GM21717 (cell line): ENCODE measurements at regions not wholly inside any gene's neighbourhood (a gene's known extent, or its start where the extent isn't known, plus 50 kb on each side); places are given as distances from the start of the nearest gene placed in this dataset.
"Not testable (repeated sequence)": the region's sequence is repeated elsewhere in the genome, so short reads cannot be mapped to it uniquely, and the experiment has no call there.

Experiments
- ATAC-seq: cut with Tn5 transposase; IDR thresholded peaks from one replicate; pipeline ENCODE4 v1.9.1; 2021; ENCODE audit warnings: mild to moderate bottlenecking, moderate library complexity; ENCODE audit not compliant: unreplicated experiment

DNA sequence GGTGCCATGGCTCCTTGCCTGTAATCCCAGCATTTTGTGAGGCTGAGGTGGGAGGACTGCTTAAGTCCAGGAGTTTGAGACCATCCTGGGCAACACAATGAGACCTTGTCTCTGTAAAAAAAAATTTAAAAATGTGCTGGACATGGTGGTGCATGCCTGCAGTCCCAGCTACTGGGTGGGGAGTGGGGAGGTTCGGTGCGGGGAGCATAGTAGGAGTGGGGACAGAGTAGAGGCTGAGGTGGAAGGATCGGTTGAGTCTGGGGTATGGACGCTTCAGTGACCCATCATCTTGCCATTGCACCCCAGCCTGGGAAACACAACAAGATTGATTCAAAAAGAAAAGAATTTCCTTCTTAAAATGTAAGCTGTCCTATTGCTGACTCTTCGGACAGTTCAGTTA is 1490.0 kb upstream of the GBE1 start:
- no peak for ATAC-seq

DNA sequence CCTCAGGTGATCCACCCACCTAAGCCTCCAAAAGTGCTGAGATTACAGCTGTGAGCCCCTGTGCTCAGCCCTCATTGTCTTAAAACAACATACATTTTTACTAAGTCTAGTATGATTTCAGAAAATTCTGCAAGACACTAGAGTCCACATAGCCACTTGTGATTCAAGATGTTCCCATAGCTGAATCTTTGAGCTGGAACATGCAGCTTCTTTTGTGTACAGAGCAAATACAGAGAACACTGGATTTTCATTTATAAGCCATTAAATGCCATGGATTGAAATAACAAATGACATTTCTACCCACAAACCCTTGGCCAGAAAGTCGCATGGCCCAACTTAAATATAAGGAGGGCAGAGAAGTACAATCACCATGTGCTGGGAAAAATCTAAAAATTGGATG is 1489.2 kb upstream of the GBE1 start:
- ATAC-seq, result no peak

DNA sequence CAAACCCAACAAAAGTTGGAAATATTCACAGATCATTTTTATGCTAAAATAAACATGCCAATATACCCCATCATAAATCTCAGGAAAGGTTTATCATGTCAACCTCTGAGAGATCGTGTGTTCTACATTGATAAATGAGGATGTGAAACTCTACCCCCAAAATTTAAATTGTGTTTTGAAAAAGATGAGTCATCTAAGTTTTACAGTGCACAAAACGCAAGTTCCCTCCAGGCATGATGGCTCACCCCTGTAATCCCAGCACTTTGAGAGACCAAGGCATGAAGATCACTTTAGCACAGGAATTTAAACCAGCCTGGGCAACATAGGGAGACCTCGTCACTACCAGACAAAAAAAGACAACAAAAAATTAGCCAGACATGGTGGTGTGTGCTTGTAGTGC is 1487.0 kb upstream of the GBE1 start:
- no peak for ATAC-seq

DNA sequence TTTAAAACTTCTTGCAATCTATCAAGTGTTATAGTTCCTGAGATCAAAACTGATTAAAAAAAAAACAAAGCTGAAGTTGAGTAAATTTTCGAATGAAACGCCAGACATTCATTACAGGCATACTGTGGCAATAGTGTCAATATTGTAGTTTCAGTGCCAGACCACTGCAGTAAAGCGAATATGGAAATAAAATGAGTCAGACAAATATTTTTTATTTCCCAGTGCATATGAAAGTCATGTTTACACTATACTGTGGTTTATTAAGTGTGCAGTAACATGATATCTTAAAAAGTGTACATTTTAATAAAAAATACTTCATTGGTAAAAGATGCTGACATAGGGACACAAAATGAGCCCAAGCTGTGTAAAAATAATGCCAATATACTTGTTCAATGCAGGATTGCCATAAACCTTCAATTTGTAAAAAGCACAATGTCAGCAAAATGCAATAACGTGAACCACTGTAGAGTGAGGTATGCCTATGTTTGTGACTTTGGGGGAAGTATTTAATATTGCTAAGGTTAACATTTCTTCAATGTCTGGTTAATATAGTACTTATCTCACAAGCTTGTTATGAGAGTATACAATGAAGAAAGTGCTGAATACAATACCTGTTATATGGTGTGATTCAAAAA is 1473.9 kb upstream of the GBE1 start:
- no peak for ATAC-seq

DNA sequence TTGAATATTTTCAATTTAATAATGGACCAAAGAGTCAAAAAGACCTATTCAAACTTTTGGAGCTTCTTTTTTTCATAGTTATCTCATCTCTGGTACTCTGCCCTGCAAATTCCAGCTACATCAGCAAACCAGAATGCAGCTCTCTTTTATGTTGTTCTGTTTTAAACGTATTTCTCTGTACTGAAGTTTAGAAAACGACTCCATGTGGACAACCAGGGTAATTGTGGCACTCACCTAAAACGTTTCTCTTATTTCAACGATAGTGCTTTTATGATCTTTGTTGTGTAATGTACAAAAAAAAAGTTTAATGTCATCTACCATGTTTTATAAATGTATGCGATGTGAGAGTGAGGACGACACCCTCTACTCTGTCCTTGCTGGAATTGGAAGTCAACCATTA is 1472.3 kb upstream of the GBE1 start:
- ATAC-seq, result no peak

DNA sequence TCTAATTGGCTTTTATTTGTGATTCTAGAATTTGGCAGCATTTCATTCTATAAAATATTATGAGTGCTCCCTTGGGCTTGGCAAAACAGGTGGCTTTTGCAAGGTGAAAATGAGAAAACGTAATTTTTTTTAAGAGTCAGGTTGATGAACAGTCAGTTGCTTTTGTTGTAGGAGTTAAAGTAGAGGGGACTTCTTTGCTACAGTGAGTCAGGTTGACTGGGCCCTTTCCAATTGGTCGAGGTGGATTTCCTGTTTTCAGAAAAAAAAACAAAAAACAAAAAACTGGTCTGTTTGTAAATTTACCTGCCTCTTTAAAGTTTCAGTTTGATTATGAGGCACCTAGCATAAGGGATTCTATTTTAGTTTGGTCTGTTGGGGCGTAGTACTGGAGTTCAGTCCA is 1469.4 kb upstream of the GBE1 start:
- ATAC-seq, result no peak

DNA sequence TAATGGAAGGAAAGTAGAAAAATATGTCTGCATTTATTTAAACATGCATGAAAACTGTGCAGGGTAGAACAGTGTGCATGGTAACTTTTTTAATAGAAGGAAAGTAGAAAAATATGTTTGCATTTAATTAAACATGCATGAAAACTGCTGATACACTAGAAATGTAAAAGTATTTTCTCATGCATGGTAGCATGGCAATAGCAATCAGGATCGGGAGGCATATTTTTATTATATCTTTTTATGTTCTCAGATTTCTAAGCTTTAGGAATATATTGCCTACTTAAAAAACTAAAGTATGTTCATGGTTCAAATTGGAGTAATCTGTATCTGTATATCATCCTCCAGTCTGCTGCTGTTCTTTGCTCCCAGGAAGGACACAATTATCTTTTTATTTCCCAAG is 1468.9 kb upstream of the GBE1 start:
- ATAC-seq, result no peak

DNA sequence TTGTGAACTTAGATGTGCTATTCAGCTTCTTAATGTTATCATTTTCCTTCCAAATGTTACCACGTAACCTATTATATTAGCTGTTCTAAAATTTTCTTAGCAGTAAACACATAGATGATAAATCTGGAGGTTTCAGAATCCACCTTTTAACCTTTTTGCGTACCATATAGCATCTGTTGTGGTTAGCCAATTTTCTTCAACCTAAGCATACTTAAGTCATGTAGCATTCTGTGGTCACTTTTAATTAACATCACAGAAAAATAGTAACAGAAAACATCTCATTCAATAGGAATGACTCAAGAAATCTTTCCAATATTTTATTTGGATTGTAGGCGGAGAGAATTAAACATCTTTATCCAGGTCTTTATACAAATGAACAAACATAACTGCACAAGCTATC is 1465.3 kb upstream of the GBE1 start:
- no peak for ATAC-seq

DNA sequence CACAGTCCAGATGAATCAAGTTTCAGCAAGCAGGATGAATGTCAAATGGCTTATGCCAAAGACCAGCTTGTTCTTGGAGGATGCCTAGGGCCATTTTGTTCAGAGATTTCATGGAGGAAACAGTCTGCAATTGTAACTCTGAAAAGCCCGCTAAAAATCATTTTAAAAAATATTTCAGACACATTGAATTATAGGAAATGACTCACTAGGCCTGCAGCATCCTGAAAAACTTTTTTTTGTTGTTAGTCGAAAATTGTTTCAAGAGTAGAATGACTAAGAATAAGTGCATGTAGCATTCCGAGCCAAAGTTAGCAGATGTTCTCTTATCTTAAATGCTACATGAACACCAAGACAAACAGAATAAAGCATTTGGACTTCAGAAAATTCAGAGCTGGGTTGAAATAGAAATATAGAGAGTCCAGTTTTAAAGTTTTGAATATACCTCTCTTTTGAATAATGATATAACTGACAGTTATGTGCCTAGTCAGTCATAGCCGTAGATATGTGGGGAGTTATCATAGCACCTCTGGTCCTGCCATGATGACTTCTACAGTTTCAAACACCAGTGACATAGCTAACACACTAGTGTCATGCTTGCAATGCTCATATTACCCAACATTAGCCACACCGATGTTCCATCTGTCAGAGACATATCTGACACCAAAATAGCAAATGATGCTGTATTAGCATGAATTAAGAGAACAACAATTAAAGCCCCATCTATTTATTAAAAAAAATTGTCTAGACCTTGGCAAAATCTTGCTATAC is 1462.8 kb upstream of the GBE1 start:
- ATAC-seq, result no peak

DNA sequence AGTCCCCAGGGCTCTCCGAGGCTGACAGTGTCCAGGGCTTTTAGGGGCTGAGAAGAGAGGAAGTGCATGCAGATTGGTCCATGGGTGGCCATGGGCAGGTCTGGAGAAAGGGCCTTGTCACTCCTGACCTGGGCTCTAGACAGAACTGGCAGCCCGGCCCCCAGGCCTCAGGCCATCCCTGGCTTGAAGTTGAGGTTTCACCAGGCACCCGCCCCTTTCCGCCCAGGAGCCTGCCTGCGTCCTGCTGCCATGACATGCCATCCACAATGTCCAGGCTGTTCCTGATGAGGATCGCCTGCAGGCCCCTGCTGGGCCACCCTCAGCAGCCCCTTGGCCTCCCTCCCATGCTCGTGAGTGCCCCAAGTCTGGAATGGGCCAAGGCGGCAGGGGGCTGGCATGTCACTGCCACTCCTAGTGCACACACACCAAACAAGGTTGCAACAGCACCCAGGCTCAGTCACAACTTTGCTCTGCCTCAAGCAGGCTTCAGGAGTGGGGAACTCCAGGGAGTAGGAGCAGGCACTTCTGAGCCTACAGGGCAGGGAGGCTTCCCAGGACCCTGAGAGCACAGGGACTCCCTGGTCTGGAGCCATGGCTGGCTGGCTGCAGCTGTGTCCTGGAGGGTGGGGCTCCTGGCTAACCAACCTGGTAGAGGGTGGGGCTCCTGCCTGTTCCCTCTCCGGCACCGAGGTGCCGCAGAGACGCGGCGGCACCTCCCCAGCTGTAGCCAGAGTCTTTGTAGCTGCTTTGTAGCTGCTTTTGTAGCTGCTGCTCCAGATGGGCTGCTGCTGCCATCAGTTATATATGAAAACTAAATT is 1457.1 kb upstream of the GBE1 start:
- ATAC-seq, result no peak

DNA sequence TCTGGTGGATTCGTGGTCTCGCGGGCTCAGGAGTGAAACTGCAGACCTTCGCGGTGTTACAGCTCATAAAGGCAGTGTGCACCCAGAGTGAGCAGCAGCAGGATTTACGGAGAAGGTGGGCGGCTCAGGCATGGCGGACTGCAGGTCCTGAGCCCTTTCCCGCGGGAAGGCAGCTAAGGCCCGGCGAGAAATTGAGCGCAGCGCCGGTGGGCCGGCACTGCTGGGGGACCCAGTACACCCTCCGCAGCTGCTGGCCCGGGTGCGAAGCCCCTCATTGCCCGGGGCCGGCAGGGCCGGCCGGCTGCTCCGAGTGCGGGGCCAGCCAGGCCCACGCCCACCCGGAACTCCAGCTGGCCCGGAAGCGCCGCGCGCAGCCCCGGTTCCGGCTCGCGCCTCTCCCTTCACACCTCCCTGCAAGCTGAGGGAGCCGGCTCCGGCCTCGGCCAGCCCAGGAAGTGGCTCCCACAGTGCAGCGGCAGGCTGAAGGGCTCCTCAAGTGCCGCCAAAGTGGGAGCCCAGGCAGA is 1456.2 kb upstream of the GBE1 start:
- ATAC-seq, result not testable (repeated sequence)

DNA sequence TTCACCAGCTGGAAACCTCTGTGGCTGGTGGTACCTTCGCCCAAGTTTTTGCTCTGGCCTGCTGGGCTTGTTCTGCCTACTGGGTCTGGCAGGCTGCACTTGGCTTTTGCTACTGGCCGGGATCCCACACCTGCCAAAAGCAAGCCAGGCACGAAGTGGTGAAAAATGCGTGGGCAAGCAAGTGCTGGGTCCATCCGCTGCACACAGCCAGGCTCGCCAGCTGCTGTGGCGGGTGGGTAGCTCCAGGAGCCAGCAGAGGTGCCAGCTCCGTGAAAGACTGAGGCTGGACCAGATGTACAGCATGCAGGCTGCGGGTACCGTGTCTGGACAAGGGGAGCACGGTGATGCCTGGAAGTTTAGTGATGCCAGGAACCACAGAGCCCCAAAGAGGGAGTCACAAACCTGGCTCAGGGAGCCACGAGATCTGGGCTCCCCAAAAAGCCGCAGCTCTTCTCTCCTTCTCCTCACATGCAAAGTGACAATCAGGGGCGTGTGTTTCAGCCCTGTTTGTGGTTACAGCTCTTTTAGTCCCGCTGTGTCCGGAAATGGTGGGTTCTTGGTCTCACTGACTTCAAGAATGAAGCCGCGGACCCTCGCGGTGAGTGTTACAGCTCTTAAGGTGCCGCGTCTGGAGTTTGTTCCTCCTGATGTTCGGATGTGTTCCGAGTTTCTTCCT is 1455.6 kb upstream of the GBE1 start:
- ATAC-seq, result no peak

DNA sequence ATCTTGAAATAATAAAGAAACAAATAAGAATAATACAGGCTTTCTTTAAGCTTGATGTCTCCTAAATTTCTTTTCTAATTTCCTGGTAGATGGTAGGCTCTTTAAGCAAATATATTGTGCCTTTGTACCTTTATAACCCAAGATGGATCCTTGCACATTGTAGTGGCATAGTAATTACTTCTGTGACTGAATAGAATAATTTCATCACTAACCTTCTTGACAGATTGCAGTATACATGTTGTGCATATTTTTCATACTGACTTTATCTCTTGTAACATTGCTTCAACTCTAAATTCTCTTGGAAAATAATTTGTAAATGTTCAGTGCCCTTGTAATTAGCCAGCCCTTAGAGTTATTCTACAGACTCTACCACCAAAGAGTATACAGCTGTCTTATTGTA is 1433.8 kb upstream of the GBE1 start:
- no peak for ATAC-seq

DNA sequence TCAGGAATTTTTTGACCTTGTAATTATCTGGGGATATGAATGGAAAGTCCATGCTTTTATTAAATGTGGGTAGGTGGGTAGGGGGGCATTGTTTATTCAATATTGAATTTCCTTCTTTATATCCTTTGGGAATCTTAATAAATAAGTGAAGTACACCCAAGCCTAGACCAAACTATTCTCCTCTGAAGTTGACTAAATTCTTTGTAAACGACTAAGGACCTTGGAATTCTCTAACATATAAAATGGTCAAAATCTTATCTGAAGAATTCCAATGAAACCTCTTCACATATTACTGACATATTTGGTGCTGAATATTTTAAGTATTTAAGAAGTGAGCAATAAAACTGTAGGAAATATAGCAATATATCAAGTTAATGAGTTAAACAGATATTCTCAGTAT is 1432.1 kb upstream of the GBE1 start:
- no peak for ATAC-seq

DNA sequence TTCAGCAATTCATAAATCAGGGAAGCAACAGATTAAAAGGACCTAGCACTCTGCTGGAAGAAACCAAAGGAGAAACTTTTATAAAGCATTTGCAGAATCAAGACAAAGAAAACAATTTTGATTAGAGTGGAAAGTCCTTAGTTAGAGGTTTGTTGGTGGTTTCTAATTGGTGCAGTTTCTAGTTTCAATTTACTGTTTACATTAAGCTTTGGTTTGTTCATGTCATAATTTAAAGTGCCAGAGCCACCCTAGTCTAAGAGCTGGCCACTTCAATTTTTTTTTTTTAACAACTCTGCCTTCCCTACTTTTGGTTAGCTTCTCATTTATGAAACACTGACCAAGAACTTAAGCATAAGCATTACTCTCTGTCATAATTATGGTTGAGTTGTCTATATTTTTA is 1428.2 kb upstream of the GBE1 start:
- ATAC-seq, result no peak

DNA sequence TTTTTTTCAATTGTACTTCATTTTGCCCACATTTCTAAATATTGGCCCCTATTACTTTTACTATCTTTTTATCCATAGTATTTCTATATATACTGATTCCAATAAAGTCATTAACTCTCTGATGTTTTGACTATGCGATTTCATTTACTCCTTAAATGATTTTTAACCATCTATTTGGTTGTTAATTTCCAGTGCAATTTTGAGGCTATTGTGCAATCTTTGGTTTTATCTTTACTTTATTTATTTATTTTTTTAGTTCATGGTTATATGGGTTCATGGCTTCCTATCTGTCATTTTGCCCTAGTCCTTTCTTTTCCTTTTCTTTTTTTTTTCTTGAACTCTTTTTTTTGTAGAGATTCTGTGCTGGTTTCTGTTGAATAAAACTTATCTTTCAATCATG is 1408.0 kb upstream of the GBE1 start:
- ATAC-seq, result no peak

DNA sequence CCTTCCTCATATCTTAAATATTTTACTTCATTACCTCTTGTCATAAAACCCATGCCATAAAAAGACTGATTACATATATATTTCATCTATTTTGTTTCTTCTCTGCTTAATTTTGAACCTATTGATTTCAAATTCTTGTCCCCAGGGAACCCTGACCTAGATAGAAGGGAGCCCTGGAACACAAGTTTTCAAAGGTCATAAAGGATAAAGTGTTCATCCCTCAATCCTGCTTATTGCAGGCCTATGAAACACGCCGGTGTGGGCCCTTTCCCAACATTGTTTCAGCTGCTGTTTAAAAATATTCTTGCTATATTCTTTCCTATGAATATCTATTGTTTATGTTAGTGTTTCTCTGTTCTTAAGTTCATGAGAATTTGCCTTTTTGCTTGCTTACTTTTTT is 1389.5 kb upstream of the GBE1 start:
- ATAC-seq, result no peak

DNA sequence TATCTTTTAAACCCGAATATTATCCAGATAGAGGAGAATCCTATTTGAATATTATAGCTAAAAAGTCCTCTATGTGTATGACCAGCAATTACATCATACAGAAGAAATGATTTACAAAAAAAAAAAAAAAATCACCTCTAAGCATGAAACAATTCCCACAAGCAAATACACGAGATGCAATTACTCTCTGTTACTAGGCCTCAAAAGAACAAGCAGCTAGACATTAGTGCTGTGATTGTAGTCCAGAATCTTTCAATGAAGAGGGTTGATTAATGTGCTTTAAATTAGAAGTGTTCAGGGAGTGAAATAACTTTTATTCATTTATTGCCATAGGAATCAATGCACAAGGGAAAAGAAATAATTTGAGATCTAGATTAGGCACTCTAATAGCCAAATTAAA is 1379.5 kb upstream of the GBE1 start:
- no peak for ATAC-seq

DNA sequence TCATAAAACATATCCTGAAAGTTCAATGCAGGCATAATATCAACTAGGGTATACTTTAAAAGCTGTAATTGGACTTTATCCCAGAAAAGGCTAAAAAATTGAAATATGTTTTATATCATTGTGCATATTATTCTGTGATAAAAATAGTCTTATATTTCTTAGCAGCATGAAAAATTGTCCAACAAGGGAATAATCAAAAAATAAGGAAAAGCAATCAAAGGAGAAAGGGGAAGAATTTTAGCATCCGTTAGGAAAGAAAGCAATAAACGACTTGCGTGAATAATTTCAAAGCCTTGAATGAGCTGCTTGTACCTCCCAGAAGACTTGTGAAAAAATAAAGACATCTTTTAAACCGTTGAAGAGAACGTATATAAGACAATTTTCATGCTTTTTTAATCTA is 1369.8 kb upstream of the GBE1 start:
- no peak for ATAC-seq

DNA sequence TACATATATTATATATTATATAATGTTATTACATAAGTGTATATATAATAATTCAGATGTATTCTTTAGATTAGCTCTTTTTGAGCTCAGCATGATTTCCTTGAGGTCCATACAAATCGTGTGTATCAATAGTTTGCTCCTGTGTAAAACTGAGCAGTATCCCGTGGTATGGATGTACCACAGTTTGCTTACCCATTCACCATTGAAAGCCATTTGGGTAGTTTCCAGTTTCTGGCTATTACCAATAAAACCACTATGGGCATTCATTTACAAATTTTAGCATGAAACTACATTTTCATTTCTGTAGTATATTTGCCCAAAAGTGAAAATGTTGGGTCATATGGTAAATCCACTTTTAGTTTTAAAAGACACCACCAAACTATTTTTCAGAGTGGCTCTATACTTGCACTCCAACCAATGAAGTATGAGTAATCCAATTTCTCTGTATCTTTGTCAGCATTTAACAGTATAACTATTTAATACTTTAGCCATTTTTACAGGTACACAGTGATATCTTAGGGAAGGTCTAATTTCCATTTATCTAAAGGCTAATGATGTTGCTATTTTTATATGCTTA is 1361.4 kb upstream of the GBE1 start:
- no peak for ATAC-seq

DNA sequence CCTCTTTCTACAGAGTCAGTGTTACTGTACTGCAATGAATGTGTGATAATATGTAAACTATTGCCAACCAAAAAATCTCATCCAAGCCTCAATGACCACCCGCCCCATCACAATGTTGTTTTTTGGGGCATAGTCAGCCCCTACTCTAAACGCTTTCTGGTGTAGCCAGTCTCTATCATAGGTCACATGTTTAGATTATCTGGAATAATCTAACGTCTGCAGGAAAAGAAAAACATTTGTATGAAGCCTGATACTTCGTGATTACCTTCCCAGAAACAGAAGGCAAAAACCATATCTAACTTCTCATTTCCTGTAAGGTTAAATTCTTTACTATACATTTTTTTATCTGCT is 1331.8 kb upstream of the GBE1 start:
- no peak for ATAC-seq
